HepG2 (cell line): ENCODE measurements at regions not wholly inside any gene's neighbourhood (a gene's known extent, or its start where the extent isn't known, plus 50 kb on each side); places are given as distances from the start of the nearest gene placed in this dataset.

ENCODE experiments used
- ATAC-seq: fragments of 200-7000 bp; cut with Tn5 transposase; 3 replicates; pipeline ENCODE4 v1.9.1; 2020; ENCODE audit warnings: mild to moderate bottlenecking, moderate library complexity
- BruUV-seq: library from RNA; stranded (reverse); fragments of 400-500 nt; replicated peaks from 2 replicates; lab custom pipeline; 2021; lab: Mats Ljungman, UMichigan
- CTCF ChIA-PET: fragments of 300-600 bp; formaldehyde crosslinking; extraction: SDS; loops from one replicate; lab custom pipeline; 2021; ENCODE audit warnings: low total read pairs, inconsistent platforms, low intra/inter-chr PET ratio; lab: Yijun Ruan, JAX
- POLR2A ChIA-PET: fragments of 350-600 bp; sonication (Branson Sonifier 250); formaldehyde crosslinking; loops from one replicate; lab custom pipeline; 2020; ENCODE audit warnings: antibody characterized with exemption, inconsistent platforms; lab: Yijun Ruan, JAX
- DNase-seq: peaks from one replicate; pipeline ENCODE4 v3.0.0-alpha.2; 2015; ENCODE audit warnings: low spot score
- FAIRE-seq: peaks from 3 replicates; lab custom pipeline; 2011; peaks lifted over from hg19 to GRCh38; lab: Jason Lieb, UNC
- H2AFZ ChIP-seq: one replicate; pipeline ENCODE4 v1.6.1; 2011; ENCODE audit warnings: low read length, inconsistent platforms
- H3K27ac ChIP-seq: fragments of 300-600 bp; 3 replicates; pipeline ENCODE4 v1.8.0; 2011; ENCODE audit warnings: mixed run types, mild to moderate bottlenecking, mixed read lengths, low read length, inconsistent platforms; ENCODE audit not compliant: insufficient read depth; ENCODE audit errors: extremely low read length
- H3K27me3 ChIP-seq, 2 experiments: fragments of 200-600 bp in 1 of 2; 2 replicates in 1 of 2; 3 replicates in 1 of 2; pipeline versions ENCODE4 v1.6.0 to v1.8.0; 2011; ENCODE audit warnings: low read length in 2 of 2, mild to moderate bottlenecking in 2 of 2, moderate library complexity in 2 of 2, inconsistent platforms in 1 of 2; ENCODE audit not compliant: insufficient read depth in 2 of 2, control insufficient read depth in 1 of 2
- H3K36me3 ChIP-seq, 2 experiments: fragments of 200-600 bp in 1 of 2; replicated peaks in 1 of 2; 2 replicates in 1 of 2; 3 replicates in 1 of 2; pipeline versions ENCODE4 v1.5.1 to v1.8.0; 2011; ENCODE audit warnings: low read length in 2 of 2, inconsistent platforms in 1 of 2; ENCODE audit not compliant: insufficient read depth in 2 of 2, control insufficient read depth in 1 of 2
- H3K4me1 ChIP-seq: 2 replicates; pipeline ENCODE4 v1.5.1; 2012; ENCODE audit warnings: low read length, inconsistent platforms; ENCODE audit not compliant: insufficient read depth
- H3K4me2 ChIP-seq: 2 replicates; pipeline ENCODE4 v1.6.0; 2011; ENCODE audit warnings: low read depth, low read length, inconsistent platforms
- H3K4me3 ChIP-seq, 3 experiments: fragments of 200-600 bp in 1 of 3; sonication (generic), shearing (Covaris generic) in 1 of 3; replicated peaks in 1 of 3; 2 replicates each; pipeline ENCODE4 v1.5.1; 2011 to 2016; ENCODE audit warnings: low read length in 3 of 3, inconsistent platforms in 2 of 3, low read depth in 2 of 3, mild to moderate bottlenecking in 2 of 3, control low read depth in 1 of 3, mixed read lengths in 1 of 3; ENCODE audit not compliant: insufficient read depth in 1 of 3
- H3K79me2 ChIP-seq: one replicate; pipeline ENCODE4 v1.6.1; 2011; ENCODE audit warnings: low read length, inconsistent platforms; ENCODE audit not compliant: insufficient read depth
- H3K9ac ChIP-seq: 2 replicates; pipeline ENCODE4 v1.6.0; 2011; ENCODE audit warnings: mild to moderate bottlenecking, low read depth, low read length, inconsistent platforms; ENCODE audit not compliant: insufficient read depth
- H3K9me3 ChIP-seq: 2 replicates; pipeline ENCODE4 v1.5.1; 2012; ENCODE audit warnings: mild to moderate bottlenecking, low read length
- H4K20me1 ChIP-seq: 2 replicates; pipeline ENCODE4 v1.6.0; 2011; ENCODE audit warnings: inconsistent platforms, mild to moderate bottlenecking, low read length, moderate library complexity; ENCODE audit not compliant: insufficient read depth
- CCDC6 ChIP-seq: sonication (generic); formaldehyde crosslinking; IDR thresholded peaks from 2 replicates; pipeline ENCODE4 v1.8.1; 2022; ENCODE audit warnings: mild to moderate bottlenecking, missing genetic modification reagents, moderate library complexity
- CTCF ChIP-seq: sonication (generic); formaldehyde crosslinking; IDR thresholded peaks from 2 replicates; pipeline ENCODE4 v1.5.0; 2020; ENCODE audit warnings: mild to moderate bottlenecking, missing genetic modification reagents, moderate library complexity
- FOXP1 ChIP-seq, 2 experiments: fragments of 450-650 bp in 1 of 2; IDR thresholded peaks; 2 replicates each; pipeline ENCODE4 v1.6.1; 2017 to 2018; ENCODE audit warnings: antibody characterized with exemption in 1 of 2
- IKZF1 ChIP-seq: fragments of 450-650 bp; IDR thresholded peaks from 2 replicates; pipeline ENCODE4 v1.7.1; 2016
- NAIF1 ChIP-seq: sonication (generic); formaldehyde crosslinking; IDR thresholded peaks from 2 replicates; pipeline ENCODE4 v1.5.0; 2020; ENCODE audit warnings: mild to moderate bottlenecking, missing genetic modification reagents, borderline replicate concordance
- NFE2 ChIP-seq: sonication (generic); formaldehyde crosslinking; IDR thresholded peaks from 2 replicates; pipeline ENCODE4 v1.4.0; 2020; ENCODE audit warnings: missing genetic modification reagents
- NR2F2 ChIP-seq: IDR thresholded peaks from 2 replicates; pipeline ENCODE4 v1.6.1; 2012; ENCODE audit warnings: low read depth, inconsistent platforms, borderline replicate concordance
- PLRG1 ChIP-seq: fragments of 450-650 bp; conservative IDR thresholded peaks from 2 replicates; pipeline ENCODE4 v1.6.1; 2016
- SRSF9 ChIP-seq: fragments of 200-400 bp; formaldehyde crosslinking; IDR thresholded peaks from 2 replicates; pipeline ENCODE4 v1.6.1; 2018; ENCODE audit warnings: borderline replicate concordance, mild to moderate bottlenecking, low read depth, low read length; ENCODE audit not compliant: insufficient read depth, poor library complexity, severe bottlenecking
- TCF7 ChIP-seq: sonication (generic); IDR thresholded peaks from 2 replicates; pipeline ENCODE4 v1.6.1; 2016; ENCODE audit warnings: antibody characterized with exemption, low read depth
- ZFP36L1 ChIP-seq: sonication (generic); formaldehyde crosslinking; IDR thresholded peaks from 2 replicates; pipeline ENCODE4 v1.8.0; 2022; ENCODE audit warnings: mild to moderate bottlenecking, missing genetic modification reagents, moderate library complexity
- ZNF281 ChIP-seq: sonication (generic); formaldehyde crosslinking; IDR thresholded peaks from 2 replicates; pipeline ENCODE4 v1.4.0; 2020; ENCODE audit warnings: missing genetic modification reagents, borderline replicate concordance
- ZNF574 ChIP-seq: sonication (generic); formaldehyde crosslinking; IDR thresholded peaks from 2 replicates; pipeline ENCODE4 v1.4.0; 2020; ENCODE audit warnings: missing genetic modification reagents
- ZNF597 ChIP-seq: sonication (generic); formaldehyde crosslinking; IDR thresholded peaks from 2 replicates; pipeline ENCODE4 v1.5.0; 2020; ENCODE audit warnings: missing genetic modification reagents
- ZNF891 ChIP-seq: sonication (generic); formaldehyde crosslinking; IDR thresholded peaks from 2 replicates; pipeline ENCODE4 v1.5.0; 2020; ENCODE audit warnings: mild to moderate bottlenecking, missing genetic modification reagents
- WGBS: methylation state at CpG from one replicate; pipeline ENCODE4 v1.1.6; 2017; ENCODE audit warnings: low lambda C conversion rate; 5-methylcytosine and 5-hydroxymethylcytosine counted together
- in situ Hi-C: cut with HindIII; loops from 2 replicates; pipeline ENCODE4 v1.10.0; 2017; ENCODE audit warnings: low pct_unique_long_range_greater_than_20kb; ENCODE audit not compliant: extremely low pct_ligation_motif_present
- intact Hi-C: fragments of 100-400 bp; cut with micrococcal nuclease; formaldehyde crosslinking; loops from one replicate; pipeline ENCODE4 v1.10.0; 2022; ENCODE audit not compliant: unreplicated experiment

GRCh38 chr4:96170198-96170597 lies 330.3 kb downstream of the PDHA2 start:
- no TSS peak for BruUV-seq
- Histone ChIP-seq H4K20me1 (no peaks in the 10 kb centered on the region), H3K9ac (no peak overlapping the region), H3K4me3 (no peak overlapping the region), H3K36me3 (no peaks in the 10 kb centered on the region), H3K79me2 (no peaks in the 10 kb centered on the region), H3K27me3 (no peaks in the 10 kb centered on the region), H3K4me1 (no peaks in the 10 kb centered on the region), H3K9me3 (no peaks in the 10 kb centered on the region), H3K27ac (no peak overlapping the region), H2AFZ (no peak overlapping the region), H3K4me2 (no peak overlapping the region)
- ATAC-seq (no peak), FAIRE-seq (no peak), DNase-seq (no peak)
- in situ Hi-C loops, result no loop called here
- WGBS, result 46% methylated on average over 10 of the region's 14 CpGs
- intact Hi-C loops, result no loop called here
- ChIA-PET CTCF (no interaction called here), POLR2A (no interaction called here)
- TF ChIP-seq ZNF891 (CRISPR knock-in tag) (no peak), TCF7 (no peak), NAIF1 (CRISPR knock-in tag) (no peak), CTCF (CRISPR knock-in tag) (peak; percentile 27), NFE2 (no peak), ZNF597 (CRISPR knock-in tag) (no peak), ZNF574 (CRISPR knock-in tag) (peak; percentile 79), ZNF281 (CRISPR knock-in tag) (no peak), NR2F2 (no peak), SRSF9 (no peak), CCDC6 (CRISPR knock-in tag) (no peak), ZFP36L1 (CRISPR knock-in tag) (no peak), PLRG1 (no peak), IKZF1 (no peak), FOXP1 (IDR thresholded peaks at IDR 0.05) (no peak), FOXP1 (CRISPR knock-in tag; IDR thresholded peaks at IDR 0.05) (no peak)
